DOHH2 (cell line): ENCODE measurements at regions not wholly inside any gene's neighbourhood (a gene's known extent, or its start where the extent isn't known, plus 50 kb on each side); places are given as distances from the start of the nearest gene placed in this dataset.

Source experiments
- H3F3A ChIP-seq: fragments of 200-600 bp; sonication (generic), shearing (Covaris generic); 2 replicates; pipeline ENCODE4 v1.6.0; 2016; ENCODE audit warnings: antibody characterized with exemption, mild to moderate bottlenecking; ENCODE audit not compliant: control insufficient read depth, insufficient read depth
- H3K27ac ChIP-seq: fragments of 200-600 bp; sonication (generic); 2 replicates; pipeline ENCODE4 v1.5.1; 2014; ENCODE audit warnings: low read depth, mild to moderate bottlenecking, low read length, moderate library complexity
- H3K27me3 ChIP-seq: fragments of 200-600 bp; sonication (generic); 2 replicates; pipeline ENCODE4 v1.6.1; 2014; ENCODE audit warnings: mild to moderate bottlenecking, low read length, mixed read lengths; ENCODE audit not compliant: control insufficient read depth
- H3K36me3 ChIP-seq: fragments of 200-600 bp; sonication (generic); 2 replicates; pipeline ENCODE4 v1.6.1; 2014; ENCODE audit warnings: mild to moderate bottlenecking, low read length, moderate library complexity, mixed read lengths; ENCODE audit not compliant: control insufficient read depth
- H3K4me1 ChIP-seq: fragments of 200-600 bp; sonication (generic); 2 replicates; pipeline ENCODE4 v1.6.1; 2014; ENCODE audit warnings: mild to moderate bottlenecking, low read length, mixed read lengths; ENCODE audit not compliant: control insufficient read depth
- H3K4me2 ChIP-seq: fragments of 200-600 bp; sonication (generic); 2 replicates; pipeline ENCODE4 v1.6.0; 2014; ENCODE audit warnings: mild to moderate bottlenecking, low read length, moderate library complexity
- H3K4me3 ChIP-seq: fragments of 200-600 bp; sonication (generic); 2 replicates; pipeline ENCODE4 v1.5.1; 2014; ENCODE audit warnings: mild to moderate bottlenecking, low read length, mixed read lengths
- H3K79me2 ChIP-seq: fragments of 200-600 bp; sonication (generic); 2 replicates; pipeline ENCODE4 v1.6.1; 2014; ENCODE audit warnings: mild to moderate bottlenecking, low read length, mixed read lengths; ENCODE audit not compliant: control insufficient read depth
- H3K9me2 ChIP-seq: fragments of 200-600 bp; sonication (generic); replicated peaks from 2 replicates; pipeline ENCODE4 v1.6.1; 2014; ENCODE audit warnings: mild to moderate bottlenecking, low read length, mixed read lengths; ENCODE audit not compliant: control insufficient read depth
- H3K9me3 ChIP-seq: fragments of 200-600 bp; sonication (generic); 2 replicates; pipeline ENCODE4 v1.6.1; 2014; ENCODE audit warnings: antibody characterized with exemption, low read length, mixed read lengths; ENCODE audit not compliant: control insufficient read depth, insufficient read depth
- H4K20me1 ChIP-seq: fragments of 200-600 bp; sonication (generic); 2 replicates; pipeline ENCODE4 v1.6.0; 2014; ENCODE audit warnings: low read depth, mild to moderate bottlenecking, antibody characterized with exemption, low read length, moderate library complexity; ENCODE audit not compliant: control insufficient read depth, insufficient read depth
- CTCF ChIP-seq: fragments of 200-600 bp; sonication (generic); IDR thresholded peaks from one replicate; pipeline ENCODE4 v1.5.1; 2014; ENCODE audit warnings: antibody characterized with exemption, mild to moderate bottlenecking, low read depth, low read length; ENCODE audit not compliant: poor library complexity, severe bottlenecking
- EZH2phosphoT487 ChIP-seq: fragments of 200-600 bp; sonication (generic); IDR thresholded peaks from 2 replicates; pipeline ENCODE4 v1.6.1; 2017; ENCODE audit warnings: borderline replicate concordance, mild to moderate bottlenecking, antibody characterized with exemption, low read length, moderate library complexity, mixed read lengths

- no peaks in the 10 kb centered on the region for H4K20me1 ChIP-seq
- no peak overlapping the region for H3K27ac ChIP-seq
- H3K4me3 ChIP-seq = no peak overlapping the region
- H3K79me2 ChIP-seq = no peaks in the 10 kb centered on the region
- no peak overlapping the region for H3K4me2 ChIP-seq
- TF ChIP-seq CTCF = no peak
- TF ChIP-seq EZH2phosphoT487 = no peak
- H3K4me1 ChIP-seq = no peaks in the 10 kb centered on the region
- no peaks in the 10 kb centered on the region for H3K27me3 ChIP-seq
- no peaks in the 10 kb centered on the region for H3K36me3 ChIP-seq
- H3K9me2 ChIP-seq = no peaks in the 10 kb centered on the region
- no peaks in the 10 kb centered on the region for H3F3A ChIP-seq
- H3K9me3 ChIP-seq = no peaks in the 10 kb centered on the region
These were observed 94.2 kb downstream of the KATNIP start for GRCh38 chr16:27644165-27644564.

DNA sequence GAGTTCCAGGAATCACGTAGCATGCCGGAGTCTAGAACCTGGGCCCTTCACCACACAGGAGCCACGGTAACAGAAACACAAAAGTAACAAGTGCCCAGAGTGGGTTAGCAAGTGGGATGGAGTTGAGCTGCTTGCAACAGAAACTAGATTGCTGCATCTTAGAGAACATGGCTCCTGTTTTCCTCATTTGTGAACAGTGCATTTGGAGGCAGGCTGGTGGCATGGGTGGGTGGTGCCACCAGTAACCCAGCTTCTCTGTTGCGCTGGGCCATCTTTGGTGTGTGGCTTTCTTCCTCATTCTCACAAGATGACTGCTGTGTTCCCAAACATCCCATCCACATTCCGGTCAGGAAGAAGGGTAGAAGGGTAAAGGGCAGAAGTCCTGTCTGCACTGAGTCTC is 95.5 kb downstream of the KATNIP start:
- no peaks in the 10 kb centered on the region for H3K79me2 ChIP-seq
- H3K9me2 ChIP-seq = no peaks in the 10 kb centered on the region

GRCh38 chr16:27646806-27647205 is 96.9 kb downstream of the KATNIP start:
- H4K20me1 ChIP-seq = no peaks in the 10 kb centered on the region
- H3K36me3 ChIP-seq = no peaks in the 10 kb centered on the region
- H3K27ac ChIP-seq = no peak overlapping the region
- no peaks in the 10 kb centered on the region for H3F3A ChIP-seq
- H3K4me2 ChIP-seq = no peak overlapping the region
- no peak overlapping the region for H3K4me3 ChIP-seq
- TF ChIP-seq CTCF = no peak
- H3K9me2 ChIP-seq = no peaks in the 10 kb centered on the region
- H3K4me1 ChIP-seq = no peaks in the 10 kb centered on the region
- H3K27me3 ChIP-seq = no peaks in the 10 kb centered on the region
- H3K79me2 ChIP-seq = no peaks in the 10 kb centered on the region
- no peaks in the 10 kb centered on the region for H3K9me3 ChIP-seq

More for the DNA sequence above, 95.5 kb downstream of the KATNIP start:
- no peaks in the 10 kb centered on the region for H3K4me1 ChIP-seq
- no peak overlapping the region for H3K4me2 ChIP-seq
- no peaks in the 10 kb centered on the region for H3K36me3 ChIP-seq
- H3F3A ChIP-seq = no peaks in the 10 kb centered on the region
- no peaks in the 10 kb centered on the region for H3K9me3 ChIP-seq
- TF ChIP-seq EZH2phosphoT487 (no peak), CTCF (no peak)
- H3K4me3 ChIP-seq = no peak overlapping the region
- no peaks in the 10 kb centered on the region for H4K20me1 ChIP-seq
- H3K27me3 ChIP-seq = no peaks in the 10 kb centered on the region
- no peak overlapping the region for H3K27ac ChIP-seq

GRCh38 chr16:27649021-27649420 is 99.1 kb downstream of the KATNIP start:
- H4K20me1 ChIP-seq = no peaks in the 10 kb centered on the region
- H3K4me1 ChIP-seq = no peaks in the 10 kb centered on the region
- H3K27ac ChIP-seq = no peak overlapping the region
- H3K9me2 ChIP-seq = no peaks in the 10 kb centered on the region
- no peak for TF ChIP-seq CTCF
- TF ChIP-seq EZH2phosphoT487 = no peak
- no peaks in the 10 kb centered on the region for H3K36me3 ChIP-seq
- no peaks in the 10 kb centered on the region for H3K27me3 ChIP-seq
- H3K4me2 ChIP-seq = no peak overlapping the region
- H3K79me2 ChIP-seq = no peaks in the 10 kb centered on the region
- no peaks in the 10 kb centered on the region for H3K9me3 ChIP-seq
- no peaks in the 10 kb centered on the region for H3F3A ChIP-seq
- H3K4me3 ChIP-seq = no peak overlapping the region
